Tibial artery (tissue), 4 donors: ENCODE measurements at regions not wholly inside any gene's neighbourhood (a gene's known extent, or its start where the extent isn't known, plus 50 kb on each side); places are given as distances from the start of the nearest gene placed in this dataset.

ENCODE experiments used
- DNase-seq, 2 donors: peaks; one replicate each; pipeline ENCODE4 v3.0.0-alpha.2; 2019
- H3K27ac ChIP-seq, 2 donors: fragments of 200-600 bp; sonication (generic) in 1 of 2; 1 replicate in 1 of 2; 2 replicates in 1 of 2; pipeline ENCODE4 v1.5.1; 2018 to 2019; ENCODE audit warnings: mild to moderate bottlenecking in 1 of 2
- H3K27me3 ChIP-seq, 2 donors: fragments of 200-600 bp; sonication (generic) in 1 of 2; one replicate each; pipeline versions ENCODE4 v1.5.1 to v1.6.0; 2016 to 2019
- H3K36me3 ChIP-seq, 3 donors: fragments of 200-600 bp; sonication (generic) in 2 of 3; one replicate each; pipeline ENCODE4 v1.5.1; 2016 to 2019; ENCODE audit warnings: mild to moderate bottlenecking in 2 of 3
- H3K4me1 ChIP-seq, 4 donors: fragments of 200-600 bp; sonication (generic) in 2 of 4; 1 replicate in 3 of 4; 2 replicates in 1 of 4; pipeline ENCODE4 v1.5.1; 2016 to 2019
- H3K4me3 ChIP-seq, 2 donors: fragments of 200-600 bp; sonication (generic) in 1 of 2; 1 replicate in 1 of 2; 2 replicates in 1 of 2; pipeline ENCODE4 v1.5.1; 2018 to 2019; ENCODE audit warnings: mild to moderate bottlenecking in 2 of 2
- H3K9me3 ChIP-seq, 3 donors: fragments of 200-600 bp; sonication (generic) in 1 of 3; one replicate each; pipeline ENCODE4 v1.5.1; 2016 to 2019
- CTCF ChIP-seq, 2 experiments: fragments of 200-600 bp in 1 of 2; fragments of 450-650 bp in 1 of 2; IDR thresholded peaks; one replicate each; pipeline ENCODE4 v1.5.1; 2017 to 2019; ENCODE audit warnings: antibody characterized with exemption in 2 of 2, mild to moderate bottlenecking in 1 of 2, moderate library complexity in 1 of 2
- intact Hi-C: fragments of 100-400 bp; cut with DNase I; formaldehyde crosslinking; loops from one replicate; pipeline ENCODE4 v1.15.0; 2023; ENCODE audit warnings: low total_unique reads

GRCh38 chr12:84641940-84642545 lies 270.6 kb downstream of the SLC6A15 start:
- no peak overlapping the region for H3K27ac ChIP-seq
- intact Hi-C loops, result no loop called here
- no peaks in the 10 kb centered on the region for H3K36me3 ChIP-seq
- no peak for TF ChIP-seq CTCF (IDR thresholded peaks at IDR 0.05)
- no peaks in the 10 kb centered on the region for H3K4me1 ChIP-seq
- no peak overlapping the region for H3K4me3 ChIP-seq
- H3K9me3 ChIP-seq, result no peaks in the 10 kb centered on the region
- H3K27me3 ChIP-seq, result no peaks in the 10 kb centered on the region
- no peak for DNase-seq

- no peak for TF ChIP-seq CTCF (IDR thresholded peaks at IDR 0.05)
- H3K4me3 ChIP-seq, result no peak overlapping the region
- no peak overlapping the region for H3K27ac ChIP-seq
- H3K27me3 ChIP-seq, result no peaks in the 10 kb centered on the region
- H3K4me1 ChIP-seq, result no peaks in the 10 kb centered on the region
- no peaks in the 10 kb centered on the region for H3K36me3 ChIP-seq
- H3K9me3 ChIP-seq, result no peaks in the 10 kb centered on the region
- no peak for DNase-seq
- intact Hi-C loops, result no loop called here
Observed at GRCh38 chr12:84638811-84639368, 273.7 kb downstream of the SLC6A15 start.

- H3K9me3 ChIP-seq, result no peaks in the 10 kb centered on the region
- no peak overlapping the region for H3K27ac ChIP-seq
- H3K4me3 ChIP-seq, result no peak overlapping the region
- no peak for DNase-seq
- no peak for TF ChIP-seq CTCF (IDR thresholded peaks at IDR 0.05)
- no peaks in the 10 kb centered on the region for H3K36me3 ChIP-seq
- no peaks in the 10 kb centered on the region for H3K4me1 ChIP-seq
- intact Hi-C loops, result no loop called here
- H3K27me3 ChIP-seq, result no peaks in the 10 kb centered on the region
Observed at GRCh38 chr12:84637926-84638325, 274.7 kb downstream of the SLC6A15 start.

- Histone ChIP-seq H3K36me3 (no peaks in the 10 kb centered on the region), H3K4me1 (no peaks in the 10 kb centered on the region), H3K4me3 (no peak overlapping the region), H3K27me3 (no peaks in the 10 kb centered on the region), H3K9me3 (no peaks in the 10 kb centered on the region), H3K27ac (no peak overlapping the region)
- no peak for DNase-seq
- TF ChIP-seq CTCF (IDR thresholded peaks at IDR 0.05), result no peak
- intact Hi-C loops, result no loop called here
Observed at GRCh38 chr12:84636801-84637290, 275.8 kb downstream of the SLC6A15 start.

GRCh38 chr12:84634526-84634925 lies 278.1 kb downstream of the SLC6A15 start:
- Histone ChIP-seq H3K27me3 (no peaks in the 10 kb centered on the region), H3K9me3 (no peaks in the 10 kb centered on the region), H3K4me1 (no peaks in the 10 kb centered on the region), H3K4me3 (no peak overlapping the region), H3K27ac (no peak overlapping the region), H3K36me3 (no peaks in the 10 kb centered on the region)
- no peak for DNase-seq
- no peak for TF ChIP-seq CTCF (IDR thresholded peaks at IDR 0.05)
- intact Hi-C loops, result no loop called here
